ENCODE measurements at regions not wholly inside any gene's neighbourhood (a gene's known extent, or its start where the extent isn't known, plus 50 kb on each side); places are given as distances from the start of the nearest gene placed in this dataset.
"Not testable (repeated sequence)": the region's sequence is repeated elsewhere in the genome, so short reads cannot be mapped to it uniquely, and the experiment has no call there.

- not testable (repeated sequence) for H3K36me3 ChIP-seq (ENCODE audit: control insufficient read depth, insufficient read depth, low read length); H2BK5ac ChIP-seq (ENCODE audit: low read length); H3K27ac ChIP-seq (ENCODE audit: low read depth, low read length); H3K79me1 ChIP-seq (ENCODE audit: low read length); DNase-seq; H3K9ac ChIP-seq (ENCODE audit: low read length); H4K5ac ChIP-seq (ENCODE audit: low read length); H3K56ac ChIP-seq (ENCODE audit: low read length); H3K27me3 ChIP-seq (ENCODE audit: insufficient read depth, low read length, poor library complexity); H3K23ac ChIP-seq (ENCODE audit: low read length); H2BK120ac ChIP-seq (ENCODE audit: low read depth, low read length); H3K79me2 ChIP-seq (ENCODE audit: control insufficient read depth, insufficient read depth, low read length); H2BK15ac ChIP-seq (replicated peaks; ENCODE audit: low read depth); H3K18ac ChIP-seq (ENCODE audit: low read length); H3K4me1 ChIP-seq (ENCODE audit: control insufficient read depth, low read depth, low read length); H2AK5ac ChIP-seq (ENCODE audit: low read length); H3K4me2 ChIP-seq (ENCODE audit: low read length); H3K4me3 ChIP-seq (ENCODE audit: low read length); H3K4ac ChIP-seq (ENCODE audit: low read depth, low read length); H4K8ac ChIP-seq (ENCODE audit: low read depth, low read length)
- WGBS (ENCODE audit: extremely low coverage, insufficient coverage, low lambda C conversion rate) = no CpG with 5 or more reads among the region's 4 CpGs
Measured at GRCh38 chr4:179683661-179684060, 2241.4 kb upstream of the AGA start.

GRCh38 chr4:179692222-179692621 is 2250.0 kb upstream of the AGA start:
- H2BK120ac ChIP-seq (ENCODE audit: low read depth, low read length) = no peak overlapping the region
- no peak overlapping the region for H3K23ac ChIP-seq (ENCODE audit: low read length)
- no peak for DNase-seq
- no peak overlapping the region for H3K4me2 ChIP-seq (ENCODE audit: low read length)
- no peak overlapping the region for H3K4ac ChIP-seq (ENCODE audit: low read depth, low read length)
- H4K8ac ChIP-seq (ENCODE audit: low read depth, low read length) = no peak overlapping the region
- no peaks in the 10 kb centered on the region for H3K36me3 ChIP-seq (ENCODE audit: control insufficient read depth, insufficient read depth, low read length)
- no peak overlapping the region for H3K27ac ChIP-seq (ENCODE audit: low read depth, low read length)
- H3K9ac ChIP-seq (ENCODE audit: low read length) = no peak overlapping the region
- H3K79me2 ChIP-seq (ENCODE audit: control insufficient read depth, insufficient read depth, low read length) = no peaks in the 10 kb centered on the region
- no peaks in the 10 kb centered on the region for H3K79me1 ChIP-seq (ENCODE audit: low read length)
- no peaks in the 10 kb centered on the region for H3K27me3 ChIP-seq (ENCODE audit: insufficient read depth, low read length, poor library complexity)
- H2BK5ac ChIP-seq (ENCODE audit: low read length) = no peak overlapping the region
- H4K5ac ChIP-seq (ENCODE audit: low read length) = no peak overlapping the region
- no peaks in the 10 kb centered on the region for H3K4me1 ChIP-seq (ENCODE audit: control insufficient read depth, low read depth, low read length)
- H3K56ac ChIP-seq (ENCODE audit: low read length) = no peak overlapping the region
- no peak overlapping the region for H2AK5ac ChIP-seq (ENCODE audit: low read length)
- no CpG with 5 or more reads among the region's 1 CpG for WGBS (ENCODE audit: extremely low coverage, insufficient coverage, low lambda C conversion rate)
- no peak overlapping the region for H3K4me3 ChIP-seq (ENCODE audit: low read length)
- H2BK15ac ChIP-seq (replicated peaks; ENCODE audit: low read depth) = no peak overlapping the region
- no peak overlapping the region for H3K18ac ChIP-seq (ENCODE audit: low read length)

- Histone ChIP-seq H3K56ac (ENCODE audit: low read length) (no peak overlapping the region), H3K18ac (ENCODE audit: low read length) (no peak overlapping the region), H4K8ac (ENCODE audit: low read depth, low read length) (no peak overlapping the region), H3K4ac (ENCODE audit: low read depth, low read length) (no peak overlapping the region), H3K27ac (ENCODE audit: low read depth, low read length) (no peak overlapping the region), H3K23ac (ENCODE audit: low read length) (no peak overlapping the region), H3K27me3 (ENCODE audit: insufficient read depth, low read length, poor library complexity) (no peaks in the 10 kb centered on the region), H2BK120ac (ENCODE audit: low read depth, low read length) (no peak overlapping the region), H3K4me2 (ENCODE audit: low read length) (no peak overlapping the region), H2BK5ac (ENCODE audit: low read length) (no peak overlapping the region), H2BK15ac (replicated peaks; ENCODE audit: low read depth) (no peak overlapping the region), H3K4me3 (ENCODE audit: low read length) (no peak overlapping the region), H3K4me1 (ENCODE audit: control insufficient read depth, low read depth, low read length) (no peaks in the 10 kb centered on the region), H4K5ac (ENCODE audit: low read length) (no peak overlapping the region), H3K79me1 (ENCODE audit: low read length) (no peaks in the 10 kb centered on the region), H3K79me2 (ENCODE audit: control insufficient read depth, insufficient read depth, low read length) (no peaks in the 10 kb centered on the region), H3K36me3 (ENCODE audit: control insufficient read depth, insufficient read depth, low read length) (no peaks in the 10 kb centered on the region), H2AK5ac (ENCODE audit: low read length) (no peak overlapping the region), H3K9ac (ENCODE audit: low read length) (no peak overlapping the region)
- WGBS (ENCODE audit: extremely low coverage, insufficient coverage, low lambda C conversion rate) = no CpG with 5 or more reads among the region's 5 CpGs
- DNase-seq = no peak
Measured at GRCh38 chr4:179695175-179695574, 2252.9 kb upstream of the AGA start.

DNA sequence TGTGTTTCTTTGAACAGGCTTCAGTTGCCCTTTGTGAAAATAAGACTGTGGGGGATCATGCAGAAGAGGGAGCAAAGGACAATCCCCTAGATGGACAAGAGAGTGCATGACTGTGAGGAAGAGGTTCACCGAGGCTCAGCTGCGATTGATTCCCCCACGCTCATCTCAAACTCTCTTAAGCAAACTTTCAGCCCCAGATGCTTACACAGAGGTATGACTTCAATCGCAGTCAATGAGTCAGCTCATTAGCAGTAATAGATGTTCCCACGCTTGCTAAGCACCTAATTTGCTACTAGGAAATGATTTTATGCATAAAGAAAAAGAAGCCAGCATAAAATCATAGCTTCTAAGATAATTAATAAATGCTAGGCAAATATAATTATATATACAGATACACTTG is 2256.1 kb upstream of the AGA start:
- Histone ChIP-seq H3K36me3 (ENCODE audit: control insufficient read depth, insufficient read depth, low read length) (no peaks in the 10 kb centered on the region), H2BK120ac (ENCODE audit: low read depth, low read length) (no peak overlapping the region), H3K56ac (ENCODE audit: low read length) (no peak overlapping the region), H2BK5ac (ENCODE audit: low read length) (no peak overlapping the region), H3K27me3 (ENCODE audit: insufficient read depth, low read length, poor library complexity) (no peaks in the 10 kb centered on the region), H4K5ac (ENCODE audit: low read length) (no peak overlapping the region), H3K4me1 (ENCODE audit: control insufficient read depth, low read depth, low read length) (no peaks in the 10 kb centered on the region), H3K9ac (ENCODE audit: low read length) (no peak overlapping the region), H3K23ac (ENCODE audit: low read length) (no peak overlapping the region), H3K4ac (ENCODE audit: low read depth, low read length) (no peak overlapping the region), H3K4me2 (ENCODE audit: low read length) (no peak overlapping the region), H3K4me3 (ENCODE audit: low read length) (no peak overlapping the region), H3K18ac (ENCODE audit: low read length) (no peak overlapping the region), H3K27ac (ENCODE audit: low read depth, low read length) (no peak overlapping the region), H3K79me1 (ENCODE audit: low read length) (no peaks in the 10 kb centered on the region), H4K8ac (ENCODE audit: low read depth, low read length) (no peak overlapping the region), H2BK15ac (replicated peaks; ENCODE audit: low read depth) (no peak overlapping the region), H2AK5ac (ENCODE audit: low read length) (no peak overlapping the region), H3K79me2 (ENCODE audit: control insufficient read depth, insufficient read depth, low read length) (no peaks in the 10 kb centered on the region)
- WGBS (ENCODE audit: extremely low coverage, insufficient coverage, low lambda C conversion rate) = no CpG with 5 or more reads among the region's 5 CpGs
- no peak for DNase-seq

- Histone ChIP-seq H4K8ac (ENCODE audit: low read depth, low read length) (no peak overlapping the region), H2BK5ac (ENCODE audit: low read length) (no peak overlapping the region), H2AK5ac (ENCODE audit: low read length) (no peak overlapping the region), H3K27me3 (ENCODE audit: insufficient read depth, low read length, poor library complexity) (no peaks in the 10 kb centered on the region), H3K23ac (ENCODE audit: low read length) (no peak overlapping the region), H3K18ac (ENCODE audit: low read length) (no peak overlapping the region), H3K79me2 (ENCODE audit: control insufficient read depth, insufficient read depth, low read length) (no peaks in the 10 kb centered on the region), H2BK15ac (replicated peaks; ENCODE audit: low read depth) (no peak overlapping the region), H3K9ac (ENCODE audit: low read length) (no peak overlapping the region), H3K36me3 (ENCODE audit: control insufficient read depth, insufficient read depth, low read length) (no peaks in the 10 kb centered on the region), H3K4me3 (ENCODE audit: low read length) (no peak overlapping the region), H3K27ac (ENCODE audit: low read depth, low read length) (no peak overlapping the region), H4K5ac (ENCODE audit: low read length) (no peak overlapping the region), H3K4ac (ENCODE audit: low read depth, low read length) (no peak overlapping the region), H3K79me1 (ENCODE audit: low read length) (no peaks in the 10 kb centered on the region), H3K4me2 (ENCODE audit: low read length) (no peak overlapping the region), H2BK120ac (ENCODE audit: low read depth, low read length) (no peak overlapping the region), H3K4me1 (ENCODE audit: control insufficient read depth, low read depth, low read length) (no peaks in the 10 kb centered on the region), H3K56ac (ENCODE audit: low read length) (no peak overlapping the region)
- peak; percentile 12 for DNase-seq
- WGBS (ENCODE audit: extremely low coverage, insufficient coverage, low lambda C conversion rate) = no CpG with 5 or more reads among the region's 4 CpGs
Measured at GRCh38 chr4:179709961-179710624, 2267.9 kb upstream of the AGA start.

- Histone ChIP-seq H2BK15ac (replicated peaks; ENCODE audit: low read depth) (no peak overlapping the region), H3K4me2 (ENCODE audit: low read length) (no peak overlapping the region), H3K23ac (ENCODE audit: low read length) (no peak overlapping the region), H3K18ac (ENCODE audit: low read length) (no peak overlapping the region), H4K8ac (ENCODE audit: low read depth, low read length) (no peak overlapping the region), H3K36me3 (ENCODE audit: control insufficient read depth, insufficient read depth, low read length) (no peaks in the 10 kb centered on the region), H2BK5ac (ENCODE audit: low read length) (no peak overlapping the region), H3K27me3 (ENCODE audit: insufficient read depth, low read length, poor library complexity) (no peaks in the 10 kb centered on the region), H3K79me1 (ENCODE audit: low read length) (no peaks in the 10 kb centered on the region), H2AK5ac (ENCODE audit: low read length) (no peak overlapping the region), H3K4me1 (ENCODE audit: control insufficient read depth, low read depth, low read length) (no peaks in the 10 kb centered on the region), H3K4me3 (ENCODE audit: low read length) (no peak overlapping the region), H3K56ac (ENCODE audit: low read length) (no peak overlapping the region), H2BK120ac (ENCODE audit: low read depth, low read length) (no peak overlapping the region), H3K79me2 (ENCODE audit: control insufficient read depth, insufficient read depth, low read length) (no peaks in the 10 kb centered on the region), H3K4ac (ENCODE audit: low read depth, low read length) (no peak overlapping the region), H3K27ac (ENCODE audit: low read depth, low read length) (no peak overlapping the region), H4K5ac (ENCODE audit: low read length) (no peak overlapping the region), H3K9ac (ENCODE audit: low read length) (no peak overlapping the region)
- WGBS (ENCODE audit: extremely low coverage, insufficient coverage, low lambda C conversion rate) = no CpG with 5 or more reads among the region's 8 CpGs
- DNase-seq = no peak
Measured at GRCh38 chr4:179719766-179720450, 2277.7 kb upstream of the AGA start.

Measured in mesendoderm (in vitro differentiated cells).